Cardiac fibroblast (primary cell): ENCODE measurements at regions not wholly inside any gene's neighbourhood (a gene's known extent, or its start where the extent isn't known, plus 50 kb on each side); places are given as distances from the start of the nearest gene placed in this dataset.
"Not testable (repeated sequence)": the region's sequence is repeated elsewhere in the genome, so short reads cannot be mapped to it uniquely, and the experiment has no call there.

Experiments used
- DNase-seq, 2 donors: peaks; one replicate each; pipeline versions ENCODE4 v3.0.0 to v3.0.0-alpha.2; 2010; ENCODE audit warnings: low read depth in 2 of 2
- H3K4me3 ChIP-seq, 2 donors: replicated peaks in 1 of 2; 1 replicate in 1 of 2; 2 replicates in 1 of 2; pipeline ENCODE4 v1.5.1; 2011; ENCODE audit warnings: low read depth in 2 of 2, low read length in 2 of 2, mild to moderate bottlenecking in 2 of 2, moderate library complexity in 1 of 2
- TF ChIP-seq, protein P1 (sequence below): IDR thresholded peaks from one replicate; pipeline ENCODE4 v1.5.1; 2011; ENCODE audit warnings: low read depth, mild to moderate bottlenecking, low read length, inconsistent platforms

DNA sequence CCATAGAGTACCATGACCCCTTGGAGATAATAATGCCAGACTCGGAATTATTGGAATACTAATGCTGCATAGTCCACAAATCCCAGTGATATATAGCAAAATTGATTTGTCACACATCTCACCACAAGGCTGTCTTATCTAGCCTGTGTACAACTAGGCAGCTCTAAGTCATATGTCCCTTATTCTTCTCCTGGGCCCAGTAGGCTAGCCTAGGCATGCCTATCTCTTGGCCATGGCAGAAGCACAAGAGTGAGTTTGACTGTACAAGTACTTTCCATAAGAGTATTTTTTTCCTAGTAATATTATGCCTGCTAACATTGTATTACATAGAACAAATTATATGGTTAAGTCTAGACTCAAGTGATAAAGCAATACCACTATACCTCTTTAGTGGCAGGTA is 1122.1 kb upstream of the SEL1L start:
- DNase-seq = no peak
- TF ChIP-seq, protein P1, sequence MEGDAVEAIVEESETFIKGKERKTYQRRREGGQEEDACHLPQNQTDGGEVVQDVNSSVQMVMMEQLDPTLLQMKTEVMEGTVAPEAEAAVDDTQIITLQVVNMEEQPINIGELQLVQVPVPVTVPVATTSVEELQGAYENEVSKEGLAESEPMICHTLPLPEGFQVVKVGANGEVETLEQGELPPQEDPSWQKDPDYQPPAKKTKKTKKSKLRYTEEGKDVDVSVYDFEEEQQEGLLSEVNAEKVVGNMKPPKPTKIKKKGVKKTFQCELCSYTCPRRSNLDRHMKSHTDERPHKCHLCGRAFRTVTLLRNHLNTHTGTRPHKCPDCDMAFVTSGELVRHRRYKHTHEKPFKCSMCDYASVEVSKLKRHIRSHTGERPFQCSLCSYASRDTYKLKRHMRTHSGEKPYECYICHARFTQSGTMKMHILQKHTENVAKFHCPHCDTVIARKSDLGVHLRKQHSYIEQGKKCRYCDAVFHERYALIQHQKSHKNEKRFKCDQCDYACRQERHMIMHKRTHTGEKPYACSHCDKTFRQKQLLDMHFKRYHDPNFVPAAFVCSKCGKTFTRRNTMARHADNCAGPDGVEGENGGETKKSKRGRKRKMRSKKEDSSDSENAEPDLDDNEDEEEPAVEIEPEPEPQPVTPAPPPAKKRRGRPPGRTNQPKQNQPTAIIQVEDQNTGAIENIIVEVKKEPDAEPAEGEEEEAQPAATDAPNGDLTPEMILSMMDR = no peak
- no peak overlapping the region for H3K4me3 ChIP-seq

- TF ChIP-seq, protein P1 = no peak
- no peak overlapping the region for H3K4me3 ChIP-seq
- DNase-seq = no peak
Observed at GRCh38 chr14:82657186-82657675, 1123.6 kb upstream of the SEL1L start.

DNA sequence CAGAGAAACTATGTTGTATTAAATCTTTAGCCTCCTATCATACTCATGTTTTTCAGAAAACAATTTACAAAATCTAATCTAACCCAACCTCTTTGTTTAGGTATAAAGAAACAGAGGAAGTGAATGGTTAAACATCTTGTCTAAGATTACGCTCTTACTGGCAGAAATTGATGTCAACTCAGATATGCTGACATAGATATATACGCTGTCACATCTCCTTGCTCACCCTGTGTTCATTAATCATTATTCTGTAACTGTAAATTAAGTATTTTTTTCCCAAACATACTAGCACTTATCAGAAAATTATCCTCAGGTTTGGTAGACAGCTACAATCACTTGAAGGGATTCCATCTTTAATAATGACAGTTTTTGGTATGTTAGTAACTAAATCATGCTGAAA is 1127.6 kb upstream of the SEL1L start:
- H3K4me3 ChIP-seq = no peak overlapping the region
- DNase-seq = no peak
- TF ChIP-seq, protein P1 = no peak

DNA sequence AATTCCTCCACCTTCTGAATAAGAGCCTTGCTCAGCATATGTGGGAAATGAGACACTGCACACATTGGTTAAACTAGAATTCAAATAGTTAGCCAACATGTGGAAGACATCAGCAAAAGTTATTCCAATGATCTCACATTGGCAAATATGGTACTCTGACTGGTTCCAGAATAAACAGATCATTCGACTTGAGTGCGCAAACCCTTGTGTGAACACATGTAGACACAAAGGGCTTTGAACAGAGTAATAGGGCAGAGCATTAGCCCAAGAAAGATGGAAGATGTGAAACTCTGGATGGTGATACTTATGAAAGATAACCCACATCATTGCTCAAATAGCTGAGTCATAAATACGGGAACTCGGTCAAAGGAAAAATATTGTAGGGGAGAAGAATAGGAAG is 1133.4 kb upstream of the SEL1L start:
- DNase-seq = no peak
- TF ChIP-seq, protein P1 = no peak

DNA sequence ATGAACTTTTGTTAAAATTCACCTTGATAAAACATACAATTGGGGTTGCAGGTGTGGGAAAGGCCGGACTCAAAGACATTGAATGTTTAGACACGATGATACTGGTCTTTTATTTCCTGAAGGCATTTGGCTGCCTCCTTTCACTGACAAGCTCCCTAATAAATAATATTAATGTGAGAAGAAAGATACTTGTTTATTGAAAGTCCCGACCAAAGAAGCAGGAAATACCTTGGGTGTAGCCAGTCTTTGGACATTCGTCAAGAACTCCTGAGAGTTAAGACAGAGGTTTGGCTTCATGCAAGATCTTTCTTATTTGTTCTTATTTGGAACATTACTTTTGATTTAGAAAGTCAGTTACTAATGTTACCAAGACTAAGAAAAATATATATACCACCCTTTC is 1133.8 kb upstream of the SEL1L start:
- no peak for DNase-seq
- TF ChIP-seq, protein P1 = no peak
- no peak overlapping the region for H3K4me3 ChIP-seq

More for the DNA sequence above, 1133.4 kb upstream of the SEL1L start:
- no peak overlapping the region for H3K4me3 ChIP-seq

- H3K4me3 ChIP-seq = no peak overlapping the region
- TF ChIP-seq, protein P1 = no peak
- no peak for DNase-seq
Observed at GRCh38 chr14:82676403-82676802, 1142.8 kb upstream of the SEL1L start.

DNA sequence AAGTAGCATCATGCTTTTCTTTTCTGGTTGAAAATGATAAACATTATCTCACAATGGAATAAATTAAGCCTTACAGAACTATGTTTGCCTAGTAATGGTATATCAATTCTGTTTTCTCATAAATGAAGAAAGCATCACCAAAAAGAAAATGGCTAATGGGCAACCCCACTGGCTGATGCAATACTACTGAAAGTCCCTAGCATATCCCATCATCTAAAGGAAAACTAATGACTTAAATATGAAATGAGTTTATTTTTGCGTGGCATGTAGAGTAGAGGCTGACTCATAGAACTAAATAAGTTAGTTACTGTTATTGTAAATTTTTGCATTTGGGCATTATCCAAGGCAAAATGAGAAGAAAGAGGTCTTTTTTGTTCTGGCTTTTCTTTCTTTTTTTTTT is 1156.3 kb upstream of the SEL1L start:
- no peak for DNase-seq
- TF ChIP-seq, protein P1 = no peak

DNA sequence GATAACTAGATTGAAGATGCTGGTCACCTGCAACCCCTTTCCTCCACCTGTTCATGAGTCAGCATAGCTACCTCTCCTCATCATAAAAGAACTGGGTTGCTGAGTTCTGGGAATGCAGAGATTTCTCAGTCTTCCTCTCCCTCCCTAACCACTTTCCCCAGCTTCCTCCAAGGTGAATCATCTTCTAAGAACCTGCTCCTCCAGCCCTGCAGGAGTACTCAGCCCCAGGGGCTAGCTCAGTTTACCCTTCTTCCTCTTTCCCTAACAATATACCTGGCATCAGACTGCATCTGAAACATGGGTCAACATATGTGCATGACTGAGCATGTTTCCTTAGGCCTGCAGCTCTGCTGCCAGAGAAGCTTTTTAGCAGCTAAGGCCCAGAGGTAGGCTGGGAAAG is 1157.5 kb upstream of the SEL1L start:
- H3K4me3 ChIP-seq, DNase-seq: not testable (repeated sequence)

More for the DNA sequence above, 1156.3 kb upstream of the SEL1L start:
- no peak overlapping the region for H3K4me3 ChIP-seq
